Stomach (tissue), 8 donors: ENCODE measurements at regions not wholly inside any gene's neighbourhood (a gene's known extent, or its start where the extent isn't known, plus 50 kb on each side); places are given as distances from the start of the nearest gene placed in this dataset.

Experiments used
- DNase-seq, 2 donors: peaks; one replicate each; pipeline versions ENCODE4 v3.0.0 to v3.0.0-alpha.2; 2013 to 2019
- H3K27ac ChIP-seq, 5 donors: fragments of 200-600 bp in 4 of 5; sonication (generic) in 4 of 5; one replicate each; pipeline ENCODE4 v1.5.1; 2013 to 2019; ENCODE audit warnings: mild to moderate bottlenecking in 1 of 5, moderate library complexity in 1 of 5
- H3K27me3 ChIP-seq, 3 donors: fragments of 200-600 bp; sonication (generic); one replicate each; pipeline ENCODE4 v1.5.1; 2017 to 2019; ENCODE audit warnings: mixed run types in 1 of 3
- H3K36me3 ChIP-seq, 4 donors: fragments of 200-600 bp; sonication (generic); 1 replicate in 3 of 4; 2 replicates in 1 of 4; pipeline ENCODE4 v1.5.1; 2016 to 2019
- H3K4me1 ChIP-seq, 4 donors: fragments of 200-600 bp; sonication (generic); one replicate each; pipeline ENCODE4 v1.5.1; 2016 to 2019
- H3K4me3 ChIP-seq, 4 donors: fragments of 200-600 bp; sonication (generic) in 3 of 4; one replicate each; pipeline ENCODE4 v1.5.1; 2016 to 2019; ENCODE audit warnings: mild to moderate bottlenecking in 1 of 4
- H3K9me3 ChIP-seq, 4 donors: fragments of 200-600 bp; sonication (generic); one replicate each; pipeline ENCODE4 v1.5.1; 2016 to 2019
- EP300 ChIP-seq: sonication (generic); formaldehyde crosslinking; IDR thresholded peaks from one replicate; pipeline ENCODE4 v1.6.1; 2017; ENCODE audit warnings: antibody characterized with exemption
- POLR2A ChIP-seq, 4 donors: fragments of 450-650 bp; IDR thresholded peaks; one replicate each; pipeline ENCODE4 v1.6.1; 2016; ENCODE audit warnings: antibody characterized with exemption in 4 of 4, control low read depth in 2 of 4, mild to moderate bottlenecking in 1 of 4, moderate library complexity in 1 of 4
- POLR2AphosphoS5 ChIP-seq, 3 donors: sonication (generic); formaldehyde crosslinking; IDR thresholded peaks; one replicate each; pipeline ENCODE4 v1.6.1; 2016; ENCODE audit warnings: antibody characterized with exemption in 3 of 3
- WGBS, 5 donors: extraction: QIAGEN DNeasy Blood & Tissue Kit in 3 of 5; methylation state at CpG; one replicate each; pipeline versions ENCODE4 v1.1.5 to v1.1.7; 2013 to 2018; 5-methylcytosine and 5-hydroxymethylcytosine counted together
- intact Hi-C: fragments of 100-400 bp; cut with DNase I; formaldehyde crosslinking; loops from one replicate; pipeline ENCODE4 v1.15.1; 2023; ENCODE audit warnings: low total_unique reads
- TF ChIP-seq, protein P1 (sequence below), 7 experiments: fragments of 450-650 bp in 4 of 7; fragments of 200-600 bp in 3 of 7; sonication (generic) in 3 of 7; IDR thresholded peaks; one replicate each; pipeline ENCODE4 v1.5.1; 2016 to 2019; ENCODE audit warnings: antibody characterized with exemption in 7 of 7, control low read depth in 2 of 7, mild to moderate bottlenecking in 1 of 7
- donor health status: healthy with polysubstance abuse.
- donor health status: Bipolar disorder and iron deficiency.
- donor health status: healthy.

DNA sequence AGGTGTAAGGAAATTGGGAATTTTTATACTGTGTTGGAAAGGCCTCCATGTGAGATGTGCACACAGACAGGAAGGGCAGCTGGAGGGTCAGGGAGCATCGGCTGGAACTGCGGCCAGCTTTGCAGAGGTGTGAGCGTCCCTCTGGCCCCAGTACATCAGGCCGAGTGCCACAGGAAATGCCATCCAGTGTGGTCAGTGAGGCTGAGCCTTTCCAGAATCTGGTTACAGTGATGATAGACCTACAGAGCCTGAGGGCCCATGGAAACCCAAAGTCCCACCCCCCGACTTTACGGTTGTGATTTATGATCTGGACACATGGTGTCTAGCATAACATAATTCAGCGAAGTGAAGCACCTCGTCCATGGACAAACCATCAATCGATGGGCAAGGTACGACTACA lies 137.3 kb upstream of the PDE10A start:
- peaks cover 0 to 17% (median 11%) of the 10 kb centered on the region in 3 donors for H3K27me3 ChIP-seq
- H3K9me3 ChIP-seq, result no peaks in the 10 kb centered on the region
- intact Hi-C loops, result no loop called here
- WGBS, 5 donors, result 79 to 90% (median 86%) methylated on average over 9 to 10 of the region's 10 CpGs
- no peak overlapping the region for H3K4me3 ChIP-seq
- H3K4me1 ChIP-seq, result peaks cover 0 to 12% (median 11%) of the 10 kb centered on the region in 4 donors
- TF ChIP-seq EP300 (no peak), POLR2AphosphoS5 (IDR thresholded peaks at IDR 0.05) (no peak), POLR2A (IDR thresholded peaks at IDR 0.05) (no peak)
- TF ChIP-seq, protein P1, sequence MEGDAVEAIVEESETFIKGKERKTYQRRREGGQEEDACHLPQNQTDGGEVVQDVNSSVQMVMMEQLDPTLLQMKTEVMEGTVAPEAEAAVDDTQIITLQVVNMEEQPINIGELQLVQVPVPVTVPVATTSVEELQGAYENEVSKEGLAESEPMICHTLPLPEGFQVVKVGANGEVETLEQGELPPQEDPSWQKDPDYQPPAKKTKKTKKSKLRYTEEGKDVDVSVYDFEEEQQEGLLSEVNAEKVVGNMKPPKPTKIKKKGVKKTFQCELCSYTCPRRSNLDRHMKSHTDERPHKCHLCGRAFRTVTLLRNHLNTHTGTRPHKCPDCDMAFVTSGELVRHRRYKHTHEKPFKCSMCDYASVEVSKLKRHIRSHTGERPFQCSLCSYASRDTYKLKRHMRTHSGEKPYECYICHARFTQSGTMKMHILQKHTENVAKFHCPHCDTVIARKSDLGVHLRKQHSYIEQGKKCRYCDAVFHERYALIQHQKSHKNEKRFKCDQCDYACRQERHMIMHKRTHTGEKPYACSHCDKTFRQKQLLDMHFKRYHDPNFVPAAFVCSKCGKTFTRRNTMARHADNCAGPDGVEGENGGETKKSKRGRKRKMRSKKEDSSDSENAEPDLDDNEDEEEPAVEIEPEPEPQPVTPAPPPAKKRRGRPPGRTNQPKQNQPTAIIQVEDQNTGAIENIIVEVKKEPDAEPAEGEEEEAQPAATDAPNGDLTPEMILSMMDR (IDR thresholded peaks at IDR 0.05), result no peak
- no peaks in the 10 kb centered on the region for H3K36me3 ChIP-seq
- no peak overlapping the region for H3K27ac ChIP-seq
- DNase-seq, result no peak

DNA sequence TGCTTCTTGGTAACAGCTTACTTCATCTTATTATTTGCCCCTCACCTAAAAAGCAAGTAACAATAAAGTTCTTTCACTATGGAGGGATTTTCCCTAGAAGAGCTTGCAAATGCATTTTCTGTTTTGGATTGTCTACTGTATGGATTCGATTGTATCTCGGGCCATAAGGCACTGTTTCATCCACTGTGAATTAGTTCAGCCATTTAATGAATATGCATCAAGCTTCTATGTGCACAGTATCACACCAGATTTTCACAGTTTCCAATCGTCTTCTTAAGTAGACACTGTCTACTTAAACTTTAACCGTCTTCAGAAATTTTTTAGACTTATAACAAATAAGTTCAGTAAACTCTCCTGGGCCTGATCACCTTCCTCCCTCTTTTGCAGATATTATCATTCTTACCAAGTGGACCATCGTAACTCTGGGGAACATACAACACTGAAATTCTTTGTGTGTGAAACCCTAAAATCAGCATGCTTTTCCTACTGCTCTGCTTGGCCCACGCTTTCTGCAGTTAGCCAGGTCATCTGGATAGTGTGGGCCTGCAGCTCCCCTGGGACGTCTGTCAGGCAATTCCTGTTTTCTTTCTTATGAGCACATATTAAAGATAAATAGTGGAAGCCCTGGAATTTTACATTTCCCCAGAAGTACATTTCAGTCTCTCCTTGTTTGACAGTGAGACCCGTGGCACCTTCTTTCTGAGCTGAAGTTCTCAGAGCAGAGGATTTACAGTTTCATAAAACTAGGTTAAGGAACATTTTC lies 136.5 kb upstream of the PDE10A start:
- peaks cover 0 to 5% (median 3%) of the 10 kb centered on the region in 4 donors for H3K4me1 ChIP-seq
- H3K4me3 ChIP-seq, result no peak overlapping the region
- H3K9me3 ChIP-seq, result no peaks in the 10 kb centered on the region
- DNase-seq, result peak in 1 of 2 donors; percentile 54
- H3K27me3 ChIP-seq, result peaks cover 0 to 9% (median 3%) of the 10 kb centered on the region in 3 donors
- H3K27ac ChIP-seq, result no peak overlapping the region
- 70 to 79% (median 71%) methylated on average over 8 of the region's 8 CpGs for WGBS, 5 donors
- H3K36me3 ChIP-seq, result no peaks in the 10 kb centered on the region
- intact Hi-C loops, result no loop called here
- TF ChIP-seq, protein P1 (IDR thresholded peaks at IDR 0.05), result no peak
- no peak for TF ChIP-seq POLR2AphosphoS5 (IDR thresholded peaks at IDR 0.05)

GRCh38 chr6:165798991-165799390 lies 135.9 kb upstream of the PDE10A start:
- H3K36me3 ChIP-seq, result no peaks in the 10 kb centered on the region
- no peak overlapping the region for H3K4me3 ChIP-seq
- no peak overlapping the region for H3K27ac ChIP-seq
- 85 to 95% (median 88%) methylated on average over 4 of the region's 4 CpGs for WGBS, 5 donors
- no peaks in the 10 kb centered on the region for H3K9me3 ChIP-seq
- TF ChIP-seq EP300 (no peak), POLR2AphosphoS5 (IDR thresholded peaks at IDR 0.05) (no peak), POLR2A (IDR thresholded peaks at IDR 0.05) (no peak)
- TF ChIP-seq, protein P1 (IDR thresholded peaks at IDR 0.05), result no peak
- H3K27me3 ChIP-seq, result peaks cover 0 to 4% (median 0%) of the 10 kb centered on the region in 3 donors
- no peak for DNase-seq
- intact Hi-C loops, result no loop called here
- no peaks in the 10 kb centered on the region for H3K4me1 ChIP-seq

- WGBS, 5 donors, result 88 to 93% (median 89%) methylated on average over 6 of the region's 6 CpGs
- Histone ChIP-seq H3K9me3 (no peaks in the 10 kb centered on the region), H3K4me3 (no peak overlapping the region), H3K36me3 (no peaks in the 10 kb centered on the region), H3K27me3 (no peaks in the 10 kb centered on the region), H3K27ac (no peak overlapping the region), H3K4me1 (no peaks in the 10 kb centered on the region)
- TF ChIP-seq, protein P1 (IDR thresholded peaks at IDR 0.05), result no peak
- peak in 1 of 4 donors; percentile 18 for TF ChIP-seq POLR2A (IDR thresholded peaks at IDR 0.05)
- intact Hi-C loops, result no loop called here
- DNase-seq, result no peak
These were observed 131.1 kb upstream of the PDE10A start for GRCh38 chr6:165794179-165794601.
